Ovary (tissue), 7 donors: ENCODE measurements at regions not wholly inside any gene's neighbourhood (a gene's known extent, or its start where the extent isn't known, plus 50 kb on each side); places are given as distances from the start of the nearest gene placed in this dataset.
A peak's percentile ranks its signal among the peaks of the same experiment; 100 is the strongest.

Source experiments
- DNase-seq, 5 donors: peaks; one replicate each; pipeline ENCODE4 v3.0.0-alpha.2; 2019 to 2020
- H3K27ac ChIP-seq, 2 donors: fragments of 200-600 bp; one replicate each; pipeline versions ENCODE4 v1.5.1 to v1.8.0; 2019 to 2022
- H3K27me3 ChIP-seq: fragments of 200-600 bp; one replicate; pipeline ENCODE4 v1.8.0; 2022
- H3K36me3 ChIP-seq: fragments of 200-600 bp; sonication (generic); one replicate; pipeline ENCODE4 v1.5.1; 2019
- H3K4me1 ChIP-seq: one replicate; pipeline ENCODE4 v1.8.1; 2013; ENCODE audit warnings: mild to moderate bottlenecking, moderate library complexity; ENCODE audit not compliant: insufficient read depth
- H3K4me3 ChIP-seq: fragments of 200-600 bp; sonication (generic); one replicate; pipeline ENCODE4 v1.5.1; 2017
- H3K9me3 ChIP-seq, 2 donors: fragments of 200-600 bp in 1 of 2; sonication (generic) in 1 of 2; one replicate each; pipeline versions ENCODE4 v1.5.1 to v1.8.1; 2013 to 2019; ENCODE audit warnings: mild to moderate bottlenecking in 1 of 2, moderate library complexity in 1 of 2
- CTCF ChIP-seq, 3 donors: fragments of 450-650 bp in 2 of 3; fragments of 200-600 bp in 1 of 3; IDR thresholded peaks; one replicate each; pipeline versions ENCODE4 v1.5.1 to v1.8.0; 2016 to 2022; ENCODE audit warnings: antibody characterized with exemption in 3 of 3, mild to moderate bottlenecking in 1 of 3
- EP300 ChIP-seq: sonication (generic); formaldehyde crosslinking; IDR thresholded peaks from one replicate; pipeline ENCODE4 v1.6.1; 2017; ENCODE audit warnings: antibody characterized with exemption
- POLR2A ChIP-seq: fragments of 450-650 bp; IDR thresholded peaks from one replicate; pipeline ENCODE4 v1.6.1; 2017; ENCODE audit warnings: antibody characterized with exemption, mild to moderate bottlenecking, moderate library complexity
- WGBS, 3 donors: extraction: QIAGEN DNeasy Blood & Tissue Kit in 1 of 3; methylation state at CpG; one replicate each; pipeline versions ENCODE4 v1.1.5 to v1.1.7; 2013 to 2017; 5-methylcytosine and 5-hydroxymethylcytosine counted together
- intact Hi-C, 4 donors: fragments of 100-400 bp; cut with DNase I; formaldehyde crosslinking; loops; one replicate each; pipeline versions ENCODE4 v1.11.0 to v1.15.1; 2022 to 2023
- donor health status: DM: no; HTN: no; CAD: no; lungs with moderate emphysema.
- donor health status: DM: no; HTN: no; CAD: no.
- donor health status: Bipolar disorder and iron deficiency.
- donor health status: DM: no; HTN: no; CAD: no.
- donor health status: DM: yes; HTN: yes; CAD: no.

- 82 to 97% (median 86%) methylated on average over 1 of the region's 1 CpG for WGBS, 3 donors
- H3K4me1 ChIP-seq: no peaks in the 10 kb centered on the region
- H3K27me3 ChIP-seq: no peaks in the 10 kb centered on the region
- no peaks in the 10 kb centered on the region for H3K9me3 ChIP-seq
- intact Hi-C loops: no loop called here
- no peak overlapping the region for H3K4me3 ChIP-seq
- TF ChIP-seq EP300 (no peak), POLR2A (no peak), CTCF (IDR thresholded peaks at IDR 0.05) (no peak)
- H3K27ac ChIP-seq: no peak overlapping the region
- DNase-seq: no peak
- H3K36me3 ChIP-seq: no peaks in the 10 kb centered on the region
These were observed 905.8 kb upstream of the ADGRL2 start for GRCh38 chr1:80894921-80895320.

GRCh38 chr1:80893115-80893514 is 907.6 kb upstream of the ADGRL2 start:
- H3K4me1 ChIP-seq: no peaks in the 10 kb centered on the region
- peak in 4 of 5 donors; percentile 17 to 41 (median 27) for DNase-seq
- TF ChIP-seq CTCF (IDR thresholded peaks at IDR 0.05) (no peak), EP300 (no peak), POLR2A (no peak)
- H3K9me3 ChIP-seq: no peaks in the 10 kb centered on the region
- 3 to 8% (median 6%) methylated on average over 2 of the region's 2 CpGs for WGBS, 3 donors
- H3K4me3 ChIP-seq: no peak overlapping the region
- H3K36me3 ChIP-seq: no peaks in the 10 kb centered on the region
- no peaks in the 10 kb centered on the region for H3K27me3 ChIP-seq
- intact Hi-C loops: no loop called here
- H3K27ac ChIP-seq: peak overlapping the region in 1 of 2 donors; percentile 40

GRCh38 chr1:80892539-80892938 is 908.2 kb upstream of the ADGRL2 start:
- H3K27ac ChIP-seq: peak overlapping the region in 1 of 2 donors; percentile 40
- no peaks in the 10 kb centered on the region for H3K36me3 ChIP-seq
- H3K9me3 ChIP-seq: no peaks in the 10 kb centered on the region
- no peaks in the 10 kb centered on the region for H3K4me1 ChIP-seq
- intact Hi-C loops: no loop called here
- DNase-seq: no peak
- H3K27me3 ChIP-seq: no peaks in the 10 kb centered on the region
- WGBS, 3 donors: 5 to 9% (median 8%) methylated on average over 4 of the region's 4 CpGs
- TF ChIP-seq CTCF (IDR thresholded peaks at IDR 0.05): no peak
- no peak for TF ChIP-seq POLR2A
- no peak for TF ChIP-seq EP300
- no peak overlapping the region for H3K4me3 ChIP-seq

GRCh38 chr1:80891871-80892270 is 908.9 kb upstream of the ADGRL2 start:
- H3K27ac ChIP-seq: no peak overlapping the region
- 7 to 15% (median 9%) methylated on average over 2 of the region's 2 CpGs for WGBS, 3 donors
- no peaks in the 10 kb centered on the region for H3K36me3 ChIP-seq
- H3K9me3 ChIP-seq: no peaks in the 10 kb centered on the region
- intact Hi-C loops: no loop called here
- H3K4me1 ChIP-seq: no peaks in the 10 kb centered on the region
- no peaks in the 10 kb centered on the region for H3K27me3 ChIP-seq
- DNase-seq: no peak
- no peak overlapping the region for H3K4me3 ChIP-seq
- TF ChIP-seq CTCF (IDR thresholded peaks at IDR 0.05): no peak
- no peak for TF ChIP-seq EP300
- no peak for TF ChIP-seq POLR2A

- WGBS, 3 donors: 7 to 18% (median 10%) methylated on average over 3 of the region's 3 CpGs
- no peaks in the 10 kb centered on the region for H3K4me1 ChIP-seq
- no peak for TF ChIP-seq CTCF (IDR thresholded peaks at IDR 0.05)
- TF ChIP-seq POLR2A: no peak
- no peak for TF ChIP-seq EP300
- H3K36me3 ChIP-seq: no peaks in the 10 kb centered on the region
- H3K27ac ChIP-seq: no peak overlapping the region
- no peak overlapping the region for H3K4me3 ChIP-seq
- H3K9me3 ChIP-seq: no peaks in the 10 kb centered on the region
- DNase-seq: no peak
- intact Hi-C loops: no loop called here
- no peaks in the 10 kb centered on the region for H3K27me3 ChIP-seq
These were observed 918.2 kb upstream of the ADGRL2 start for GRCh38 chr1:80882553-80882952.
